Suprapubic skin (tissue), 4 donors: ENCODE measurements at regions not wholly inside any gene's neighbourhood (a gene's known extent, or its start where the extent isn't known, plus 50 kb on each side); places are given as distances from the start of the nearest gene placed in this dataset.
"Not testable (repeated sequence)": the region's sequence is repeated elsewhere in the genome, so short reads cannot be mapped to it uniquely, and the experiment has no call there.

Experiments
- DNase-seq, 2 donors: peaks; one replicate each; pipeline ENCODE4 v3.0.0-alpha.2; 2019; ENCODE audit warnings: low spot score in 2 of 2
- H3K27ac ChIP-seq: fragments of 200-600 bp; sonication (generic); one replicate; pipeline ENCODE4 v1.5.1; 2019
- H3K27me3 ChIP-seq: fragments of 200-600 bp; sonication (generic); one replicate; pipeline ENCODE4 v1.5.1; 2019
- H3K36me3 ChIP-seq: fragments of 200-600 bp; sonication (generic); one replicate; pipeline ENCODE4 v1.5.1; 2019
- H3K4me1 ChIP-seq: fragments of 200-600 bp; sonication (generic); one replicate; pipeline ENCODE4 v1.5.1; 2019
- H3K4me3 ChIP-seq: fragments of 200-600 bp; sonication (generic); one replicate; pipeline ENCODE4 v1.5.1; 2019; ENCODE audit warnings: mild to moderate bottlenecking
- H3K9me3 ChIP-seq: fragments of 200-600 bp; sonication (generic); one replicate; pipeline ENCODE4 v1.5.1; 2019
- EP300 ChIP-seq: sonication (generic); formaldehyde crosslinking; IDR thresholded peaks from one replicate; pipeline ENCODE4 v1.6.1; 2017; ENCODE audit warnings: antibody characterized with exemption
- POLR2A ChIP-seq, 2 donors: fragments of 450-650 bp; IDR thresholded peaks; one replicate each; pipeline ENCODE4 v1.6.1; 2017; ENCODE audit warnings: antibody characterized with exemption in 2 of 2, mild to moderate bottlenecking in 2 of 2, moderate library complexity in 2 of 2
- POLR2AphosphoS5 ChIP-seq, 3 donors: sonication (generic); formaldehyde crosslinking; IDR thresholded peaks; one replicate each; pipeline ENCODE4 v1.6.1; 2017; ENCODE audit warnings: antibody characterized with exemption in 3 of 3
- WGBS: methylation state at CpG from one replicate; pipeline ENCODE4 v1.1.5; 2018; 5-methylcytosine and 5-hydroxymethylcytosine counted together
- TF ChIP-seq, protein P1 (sequence below), 2 donors: fragments of 200-600 bp in 1 of 2; fragments of 450-650 bp in 1 of 2; sonication (generic) in 1 of 2; IDR thresholded peaks; one replicate each; pipeline ENCODE4 v1.5.1; 2016 to 2019; ENCODE audit warnings: antibody characterized with exemption in 2 of 2, mild to moderate bottlenecking in 1 of 2, moderate library complexity in 1 of 2

DNA sequence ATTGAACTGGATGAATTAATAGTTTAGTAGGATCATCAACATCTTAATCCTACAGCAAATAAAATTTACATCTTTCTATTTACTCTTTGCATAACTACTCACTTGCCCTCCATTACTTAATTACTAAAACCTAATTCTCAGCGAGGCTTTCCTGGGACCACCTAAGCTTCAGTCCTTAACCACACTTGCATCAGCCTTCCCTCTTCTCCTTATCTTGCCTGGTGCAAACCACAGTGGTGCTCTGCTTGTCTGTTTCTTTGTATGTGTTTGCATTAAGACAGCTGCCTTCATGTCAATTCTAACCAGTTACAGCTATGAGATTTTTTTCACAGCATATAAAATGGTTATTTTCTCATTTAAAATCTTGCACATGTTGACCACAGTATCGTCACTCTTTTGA, 72.6 kb upstream of the ZNF92 start:
- Histone ChIP-seq H3K4me1 (no peaks in the 10 kb centered on the region), H3K27me3 (no peaks in the 10 kb centered on the region), H3K27ac (no peak overlapping the region), H3K36me3 (no peaks in the 10 kb centered on the region), H3K9me3 (no peaks in the 10 kb centered on the region), H3K4me3 (no peak overlapping the region)
- no peak for DNase-seq
- TF ChIP-seq POLR2A (IDR thresholded peaks at IDR 0.05) (no peak), POLR2AphosphoS5 (IDR thresholded peaks at IDR 0.05) (no peak), EP300 (no peak)
- TF ChIP-seq, protein P1, sequence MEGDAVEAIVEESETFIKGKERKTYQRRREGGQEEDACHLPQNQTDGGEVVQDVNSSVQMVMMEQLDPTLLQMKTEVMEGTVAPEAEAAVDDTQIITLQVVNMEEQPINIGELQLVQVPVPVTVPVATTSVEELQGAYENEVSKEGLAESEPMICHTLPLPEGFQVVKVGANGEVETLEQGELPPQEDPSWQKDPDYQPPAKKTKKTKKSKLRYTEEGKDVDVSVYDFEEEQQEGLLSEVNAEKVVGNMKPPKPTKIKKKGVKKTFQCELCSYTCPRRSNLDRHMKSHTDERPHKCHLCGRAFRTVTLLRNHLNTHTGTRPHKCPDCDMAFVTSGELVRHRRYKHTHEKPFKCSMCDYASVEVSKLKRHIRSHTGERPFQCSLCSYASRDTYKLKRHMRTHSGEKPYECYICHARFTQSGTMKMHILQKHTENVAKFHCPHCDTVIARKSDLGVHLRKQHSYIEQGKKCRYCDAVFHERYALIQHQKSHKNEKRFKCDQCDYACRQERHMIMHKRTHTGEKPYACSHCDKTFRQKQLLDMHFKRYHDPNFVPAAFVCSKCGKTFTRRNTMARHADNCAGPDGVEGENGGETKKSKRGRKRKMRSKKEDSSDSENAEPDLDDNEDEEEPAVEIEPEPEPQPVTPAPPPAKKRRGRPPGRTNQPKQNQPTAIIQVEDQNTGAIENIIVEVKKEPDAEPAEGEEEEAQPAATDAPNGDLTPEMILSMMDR (IDR thresholded peaks at IDR 0.05) = no peak
- WGBS = 57% methylated on average over 2 of the region's 2 CpGs

- H3K27ac ChIP-seq = no peak overlapping the region
- no peaks in the 10 kb centered on the region for H3K4me1 ChIP-seq
Measured at GRCh38 chr7:65295409-65295808, 78.2 kb upstream of the ZNF92 start.

GRCh38 chr7:65290340-65290739, 83.3 kb upstream of the ZNF92 start:
- not testable (repeated sequence) for DNase-seq, H3K4me3 ChIP-seq, H3K36me3 ChIP-seq, H3K27me3 ChIP-seq, H3K9me3 ChIP-seq, H3K4me1 ChIP-seq, H3K27ac ChIP-seq
- 96% methylated on average over 9 of the region's 9 CpGs for WGBS

More at GRCh38 chr7:65295409-65295808, 78.2 kb upstream of the ZNF92 start:
- Histone ChIP-seq H3K27me3 (no peaks in the 10 kb centered on the region), H3K9me3 (no peaks in the 10 kb centered on the region), H3K4me3 (no peak overlapping the region), H3K36me3 (no peaks in the 10 kb centered on the region)
- no peak for DNase-seq
- TF ChIP-seq POLR2A (IDR thresholded peaks at IDR 0.05) = no peak
- no peak for TF ChIP-seq EP300
- TF ChIP-seq, protein P1 (IDR thresholded peaks at IDR 0.05) = no peak
- TF ChIP-seq POLR2AphosphoS5 (IDR thresholded peaks at IDR 0.05) = no peak
- 83% methylated on average over 2 of the region's 2 CpGs for WGBS

GRCh38 chr7:65287023-65287422, 86.6 kb upstream of the ZNF92 start:
- no peak for TF ChIP-seq POLR2AphosphoS5 (IDR thresholded peaks at IDR 0.05)
- no peak for TF ChIP-seq POLR2A (IDR thresholded peaks at IDR 0.05)
- TF ChIP-seq, protein P1 (IDR thresholded peaks at IDR 0.05) = no peak
- Histone ChIP-seq H3K36me3 (no peaks in the 10 kb centered on the region), H3K27ac (no peak overlapping the region), H3K9me3 (no peaks in the 10 kb centered on the region), H3K4me1 (no peaks in the 10 kb centered on the region), H3K27me3 (no peaks in the 10 kb centered on the region), H3K4me3 (no peak overlapping the region)
- no peak for DNase-seq
- 79% methylated on average over 4 of the region's 4 CpGs for WGBS

DNA sequence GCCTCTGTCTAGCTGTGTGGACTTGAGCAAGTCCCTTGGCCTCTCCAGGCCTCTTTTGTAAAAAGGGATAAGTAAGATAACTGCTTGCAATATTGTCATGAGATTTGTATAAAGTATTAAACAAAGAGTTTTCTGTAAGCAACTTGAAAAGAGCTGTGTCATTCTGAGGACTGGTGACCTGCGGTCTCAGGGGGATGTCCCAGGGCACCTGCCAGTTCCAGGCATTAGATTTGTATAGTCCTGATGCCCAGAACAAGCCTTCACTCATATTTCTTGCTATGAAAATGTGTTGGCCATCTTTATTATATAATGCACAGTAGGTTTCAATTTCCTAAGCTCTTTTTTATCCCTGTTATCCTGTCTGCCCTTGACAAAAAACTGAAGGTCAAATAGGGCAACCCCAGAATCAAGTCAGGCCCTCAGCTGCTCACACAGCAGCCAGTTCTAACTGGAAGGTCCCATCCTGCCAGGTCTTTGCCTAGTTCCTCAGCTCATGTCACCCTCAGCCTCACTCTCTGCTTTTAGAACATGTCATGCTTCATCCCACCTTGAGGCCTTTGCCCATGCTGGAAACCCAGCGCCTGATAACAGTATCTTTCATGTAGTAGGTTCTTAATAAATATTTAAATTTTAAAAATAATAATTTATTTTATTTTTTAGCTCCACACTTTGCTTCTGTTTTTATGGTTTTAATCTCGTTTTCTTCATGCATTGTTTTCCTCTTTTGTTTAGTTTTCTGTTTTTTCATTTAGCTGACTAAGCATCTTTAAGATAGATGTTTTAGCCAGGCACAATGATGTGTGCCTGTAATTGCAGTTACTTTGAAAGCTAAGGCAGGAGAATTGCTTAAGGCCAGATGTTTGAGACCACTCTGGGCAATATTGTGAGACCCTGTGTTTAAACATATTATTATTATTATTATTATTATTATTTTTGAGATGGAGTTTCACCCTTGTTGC, 87.5 kb upstream of the ZNF92 start:
- 91% methylated on average over 3 of the region's 3 CpGs for WGBS
- Histone ChIP-seq H3K9me3 (no peaks in the 10 kb centered on the region), H3K27me3 (no peaks in the 10 kb centered on the region), H3K4me1 (no peaks in the 10 kb centered on the region), H3K27ac (no peak overlapping the region), H3K36me3 (no peaks in the 10 kb centered on the region), H3K4me3 (no peak overlapping the region)
- DNase-seq = no peak
- TF ChIP-seq EP300 (no peak), POLR2A (IDR thresholded peaks at IDR 0.05) (no peak), POLR2AphosphoS5 (IDR thresholded peaks at IDR 0.05) (no peak)
- TF ChIP-seq, protein P1 (IDR thresholded peaks at IDR 0.05) = no peak

- H3K27ac ChIP-seq, H3K27me3 ChIP-seq, DNase-seq, H3K36me3 ChIP-seq, H3K4me1 ChIP-seq, H3K4me3 ChIP-seq, H3K9me3 ChIP-seq: not testable (repeated sequence)
- 93% methylated on average over 2 of the region's 2 CpGs for WGBS
Measured at GRCh38 chr7:65285241-65285640, 88.4 kb upstream of the ZNF92 start.
